HG03103 (cell line): ENCODE measurements at regions not wholly inside any gene's neighbourhood (a gene's known extent, or its start where the extent isn't known, plus 50 kb on each side); places are given as distances from the start of the nearest gene placed in this dataset.
"Not testable (repeated sequence)": the region's sequence is repeated elsewhere in the genome, so short reads cannot be mapped to it uniquely, and the experiment has no call there.

ENCODE experiments used
- ATAC-seq: cut with Tn5 transposase; IDR thresholded peaks from one replicate; pipeline ENCODE4 v1.9.1; 2021; ENCODE audit warnings: low read depth; ENCODE audit not compliant: unreplicated experiment

DNA sequence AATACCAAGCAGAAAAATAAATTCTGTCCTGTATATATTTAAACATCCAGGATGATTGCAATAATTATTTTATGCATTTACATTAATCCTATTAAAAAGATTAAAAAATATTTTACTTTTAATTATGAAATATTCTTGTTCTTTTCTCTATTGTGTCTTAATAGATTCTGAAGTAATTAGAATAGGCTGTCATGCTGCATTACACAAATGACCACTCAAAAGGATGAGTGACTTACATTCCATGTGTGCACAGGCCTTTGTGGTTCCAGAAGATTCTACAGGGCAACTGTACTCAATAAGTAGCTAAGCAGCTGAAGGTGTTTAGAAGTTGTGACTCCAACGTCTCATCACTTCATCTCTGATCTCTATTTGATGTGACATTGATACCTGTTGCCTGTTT, 745.9 kb upstream of the CCDC179 start:
- ATAC-seq: no peak

DNA sequence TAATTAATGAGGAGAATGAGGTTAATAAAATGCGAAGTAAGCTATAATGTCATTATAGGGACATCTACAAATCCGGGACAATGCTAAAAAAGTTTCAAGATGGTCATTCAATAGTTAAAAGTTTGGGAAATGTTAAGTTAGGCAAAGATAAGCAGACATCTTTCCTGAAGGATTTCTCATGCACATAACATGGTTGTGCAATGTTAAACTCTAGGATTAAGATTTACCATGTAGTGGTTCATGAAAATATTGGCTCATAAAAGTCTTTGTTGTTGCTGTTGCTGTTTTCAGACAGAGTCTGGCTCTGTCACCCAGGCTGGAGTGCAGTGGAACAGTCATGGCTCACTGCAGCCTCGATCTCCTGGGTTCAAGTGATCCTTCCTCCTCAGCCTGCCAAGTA, 751.5 kb upstream of the CCDC179 start:
- no peak for ATAC-seq

DNA sequence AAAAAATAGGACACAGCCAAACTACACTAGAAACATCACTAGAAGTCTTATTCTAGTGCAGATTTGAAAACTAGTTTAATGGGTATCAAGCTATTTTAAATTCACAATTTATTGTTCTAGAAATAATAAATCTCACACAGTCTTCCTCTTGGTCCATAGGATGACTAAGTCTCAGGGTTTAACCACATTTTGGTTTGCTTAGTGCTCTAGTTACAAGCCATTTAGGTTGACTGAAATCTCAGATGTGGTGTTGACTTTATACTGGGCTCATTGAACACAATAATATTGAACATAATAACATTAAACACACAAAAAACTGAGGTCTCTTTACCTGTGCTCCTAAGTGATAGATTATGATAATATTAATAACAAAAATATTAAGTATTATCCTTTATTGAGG, 760.3 kb upstream of the CCDC179 start:
- ATAC-seq: no peak

DNA sequence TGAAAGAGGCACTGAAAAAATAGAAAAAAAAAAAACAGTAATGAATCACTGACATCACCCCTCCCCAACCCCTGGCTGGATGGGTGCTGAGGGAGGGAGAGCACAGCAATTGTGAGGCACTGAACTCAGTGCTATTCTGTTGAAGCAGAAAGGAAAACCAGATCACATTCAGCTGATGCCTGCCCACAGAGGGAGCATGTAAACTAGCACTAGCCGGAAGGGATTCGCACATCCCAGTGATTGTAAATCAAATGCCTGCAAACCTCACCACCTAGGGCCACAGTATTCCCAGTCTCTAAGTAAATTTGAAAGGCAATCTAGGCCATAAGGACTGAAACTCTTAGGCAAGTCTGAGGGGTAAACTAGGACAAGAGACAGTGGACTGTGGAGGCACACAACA, 772.0 kb upstream of the CCDC179 start:
- ATAC-seq: no peak

DNA sequence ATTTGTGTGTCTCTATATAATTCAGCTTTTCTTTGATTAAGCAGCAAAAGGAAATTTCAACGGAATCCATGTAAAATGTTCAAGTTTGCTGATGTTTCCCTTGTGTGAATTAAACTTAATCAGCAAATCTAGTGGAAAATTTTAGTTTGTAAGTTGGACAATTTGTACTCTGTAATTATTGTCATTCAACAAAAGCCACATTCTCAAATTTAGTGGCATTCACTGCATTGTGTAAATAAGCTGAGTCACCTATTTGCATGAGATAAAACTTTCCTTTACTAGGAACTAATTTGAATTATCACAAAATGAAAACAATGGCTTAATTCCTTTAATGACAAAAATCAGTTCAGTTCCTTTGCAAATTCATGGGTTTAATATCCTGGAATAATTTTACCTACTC, 784.2 kb upstream of the CCDC179 start:
- ATAC-seq: no peak

DNA sequence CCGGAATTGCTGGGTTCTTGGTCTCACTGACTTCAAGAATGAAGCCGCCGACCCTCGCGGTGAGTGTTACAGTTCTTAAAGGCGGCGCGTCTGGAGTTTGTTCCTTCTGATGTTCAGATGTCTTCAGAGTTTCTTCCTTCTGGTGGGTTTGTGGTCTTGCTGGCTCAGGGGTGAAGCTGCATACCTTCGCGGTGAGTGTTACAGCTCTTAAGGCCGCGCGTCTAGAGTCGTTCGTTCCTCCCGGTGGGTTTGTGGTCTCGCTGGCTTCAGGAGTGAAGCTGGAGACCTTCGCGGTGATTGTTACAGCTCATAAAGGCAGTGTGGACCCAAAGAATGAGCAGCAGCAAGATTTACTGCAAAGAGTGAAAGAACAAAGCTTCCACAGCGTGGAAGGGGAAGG, 792.1 kb upstream of the CCDC179 start:
- ATAC-seq: not testable (repeated sequence)

DNA sequence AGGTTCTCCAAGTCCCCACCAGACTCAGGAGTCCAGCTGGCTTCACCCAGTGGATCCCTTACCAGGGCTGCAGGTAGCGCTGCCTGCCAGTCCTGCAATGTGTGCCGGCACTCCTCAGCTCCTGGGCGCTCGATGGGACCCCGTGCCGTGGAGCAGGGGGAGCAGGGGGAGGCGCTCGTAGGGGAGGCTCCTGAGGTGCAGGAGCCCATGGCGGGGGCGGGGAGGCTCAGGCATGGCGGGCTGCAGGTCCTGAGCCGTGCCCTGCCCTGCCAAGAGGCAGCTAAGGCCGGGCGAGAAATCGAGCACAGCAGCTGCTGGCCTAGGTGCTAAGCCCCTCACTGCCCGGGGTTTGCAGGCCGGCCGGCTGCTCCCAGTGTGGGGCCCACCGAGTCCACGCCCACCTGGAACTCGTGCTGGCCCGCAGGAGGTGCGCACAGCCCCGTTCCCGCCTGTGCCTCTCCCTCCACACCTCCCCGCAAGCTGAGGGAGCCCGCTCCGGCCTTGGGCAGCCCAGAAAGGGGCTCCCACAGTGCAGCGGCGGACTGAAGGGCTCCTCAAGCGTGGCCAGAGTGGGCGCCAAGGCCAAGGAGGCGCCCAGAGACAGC, 792.9 kb upstream of the CCDC179 start:
- ATAC-seq: no peak

DNA sequence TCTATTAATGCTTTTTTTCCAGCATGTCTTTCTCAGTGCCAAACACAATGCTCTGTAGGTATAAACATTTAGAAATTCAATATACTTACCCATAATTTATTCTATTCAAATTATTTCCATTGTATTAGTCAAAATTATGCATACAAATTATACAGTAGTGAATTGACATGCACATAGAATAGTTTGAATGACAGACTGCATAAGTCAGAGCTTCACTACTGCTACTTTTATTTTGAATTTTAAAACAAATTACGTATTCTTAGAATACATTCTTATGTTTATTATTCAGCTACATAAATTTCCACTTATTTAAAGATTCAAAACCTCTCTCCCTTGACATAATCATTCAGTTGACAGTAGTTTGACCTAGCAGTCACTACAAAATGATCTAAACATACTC, 808.0 kb upstream of the CCDC179 start:
- ATAC-seq: no peak

DNA sequence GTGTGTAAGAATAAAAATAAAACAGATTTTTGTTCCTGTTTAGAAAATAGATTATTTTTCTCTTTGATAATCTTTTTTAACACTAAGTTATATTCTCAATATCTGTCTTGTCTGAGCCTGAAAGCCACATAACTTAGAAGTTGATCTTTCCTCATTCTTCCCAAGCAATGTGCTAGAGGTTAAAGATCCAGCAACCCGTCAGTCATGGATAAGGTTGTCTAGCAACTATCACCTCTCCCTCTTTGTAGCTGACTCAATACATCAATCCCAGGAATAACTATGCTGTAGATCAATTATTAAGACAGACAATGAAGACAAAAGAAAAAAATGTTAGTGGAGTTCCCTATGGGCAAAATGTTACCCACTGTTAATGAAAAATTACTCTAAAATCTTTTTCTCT, 813.1 kb upstream of the CCDC179 start:
- no peak for ATAC-seq

DNA sequence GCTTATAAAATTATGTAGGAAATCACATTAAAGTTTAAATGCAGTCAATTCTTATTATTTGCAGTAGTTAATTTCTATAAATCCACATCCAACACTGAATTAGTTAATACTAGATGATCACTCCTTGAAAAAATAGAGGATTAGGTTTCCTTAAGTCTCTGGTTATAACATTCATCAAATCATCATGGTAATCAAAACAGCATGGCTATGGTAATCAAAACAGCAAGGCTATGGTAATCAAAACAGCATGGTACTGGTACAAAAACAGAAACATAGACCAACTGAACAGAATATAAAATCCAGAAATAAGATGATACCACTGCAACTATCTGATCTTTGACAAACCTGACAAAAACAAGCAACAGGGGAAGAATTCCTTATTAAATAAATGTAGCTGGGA, 814.6 kb upstream of the CCDC179 start:
- no peak for ATAC-seq

DNA sequence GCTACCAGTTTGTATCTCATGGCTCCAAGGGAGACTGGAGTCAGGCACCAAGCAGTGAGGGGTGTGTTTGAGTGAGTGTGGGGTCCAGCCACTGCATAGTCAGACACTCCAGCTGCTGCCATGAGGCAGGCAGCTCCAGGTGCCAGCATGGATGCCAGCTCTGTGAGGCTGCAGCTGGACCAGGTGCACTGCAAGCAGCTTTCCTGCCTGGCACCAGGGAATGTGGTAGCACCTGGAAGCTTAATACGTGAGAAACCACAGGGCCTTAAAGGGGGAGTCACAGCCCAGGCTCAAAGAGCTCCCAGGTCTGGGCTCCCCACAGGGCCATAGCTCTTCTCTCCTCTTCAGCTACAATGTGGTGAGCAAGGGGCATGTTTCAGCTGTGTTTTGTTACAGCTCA, 817.8 kb upstream of the LUZP2 start:
- ATAC-seq: no peak

DNA sequence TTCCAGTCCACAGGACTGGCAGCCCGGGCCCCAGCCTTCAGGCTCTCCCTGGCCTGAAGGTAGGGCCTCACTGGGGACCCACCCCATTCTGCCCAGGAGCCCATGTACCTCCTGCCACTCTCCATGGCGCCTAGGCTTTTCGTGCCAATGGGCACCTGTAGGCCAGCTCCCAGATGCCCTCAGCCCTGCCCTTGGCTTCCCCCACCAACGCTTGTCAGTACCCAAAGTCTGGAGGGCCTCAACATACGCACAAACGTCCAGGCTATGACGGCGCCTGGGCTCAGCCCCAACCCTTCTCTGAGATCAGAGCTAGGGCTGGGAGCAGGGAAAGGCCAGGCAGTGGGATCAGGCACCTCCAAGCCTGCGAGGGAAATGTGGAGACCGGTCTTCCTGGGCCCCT, 816.9 kb upstream of the LUZP2 start:
- no peak for ATAC-seq

DNA sequence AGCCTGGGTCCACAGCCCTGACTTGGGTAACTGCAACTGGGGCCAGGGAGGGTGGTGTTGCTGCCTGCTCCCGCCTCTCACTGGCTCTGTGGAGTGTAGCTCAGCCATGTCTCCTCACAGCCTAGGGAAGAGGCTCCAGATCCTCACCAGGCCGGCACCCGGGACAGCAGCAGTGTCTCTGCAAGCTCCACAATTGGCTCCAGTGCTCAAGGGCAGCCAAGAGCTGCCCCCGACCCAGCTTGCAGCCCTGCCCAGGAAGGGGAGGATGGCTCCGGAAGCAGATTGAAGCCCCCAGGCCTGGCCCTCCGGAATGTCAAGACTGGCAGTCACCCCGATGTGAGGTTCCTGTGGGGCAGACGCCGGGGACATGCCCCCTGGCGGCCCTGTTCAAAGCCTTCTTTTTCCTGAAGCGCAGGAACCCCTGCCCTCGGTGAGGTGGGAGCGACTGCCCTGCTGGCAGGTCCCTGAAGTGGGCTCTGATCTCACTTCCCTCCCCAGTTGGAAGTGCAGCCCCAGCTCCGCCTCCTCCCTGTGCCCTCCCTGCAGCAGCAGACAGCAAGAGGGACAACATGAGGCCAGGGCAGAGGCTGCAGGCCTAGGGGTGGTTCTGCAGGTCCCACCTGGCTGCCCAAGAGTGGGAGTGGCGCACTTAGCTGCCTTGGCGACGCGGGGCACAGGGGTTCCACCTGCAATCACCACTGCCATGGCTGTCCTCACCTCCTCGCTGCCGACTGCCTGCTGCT, 816.2 kb upstream of the LUZP2 start:
- ATAC-seq: no peak

DNA sequence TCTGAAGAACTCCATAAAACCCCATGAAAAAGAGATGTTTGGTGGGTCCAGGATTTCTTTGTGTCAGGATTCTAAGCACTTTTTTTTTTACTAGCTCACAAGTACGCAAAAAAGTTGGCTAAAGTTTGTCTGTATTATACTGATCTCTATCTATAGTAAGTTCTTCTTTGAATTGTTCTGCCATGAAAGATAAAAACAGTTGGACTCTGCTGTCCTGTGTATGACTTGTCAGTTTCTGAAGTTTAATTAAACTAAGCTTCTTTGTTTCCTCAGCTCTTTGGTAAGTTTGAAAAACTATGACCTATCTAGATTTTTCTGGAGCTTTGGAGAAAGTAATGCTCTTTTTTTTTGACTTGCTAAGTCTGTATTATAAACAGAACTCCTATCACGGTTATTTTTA, 812.2 kb upstream of the LUZP2 start:
- ATAC-seq: no peak

DNA sequence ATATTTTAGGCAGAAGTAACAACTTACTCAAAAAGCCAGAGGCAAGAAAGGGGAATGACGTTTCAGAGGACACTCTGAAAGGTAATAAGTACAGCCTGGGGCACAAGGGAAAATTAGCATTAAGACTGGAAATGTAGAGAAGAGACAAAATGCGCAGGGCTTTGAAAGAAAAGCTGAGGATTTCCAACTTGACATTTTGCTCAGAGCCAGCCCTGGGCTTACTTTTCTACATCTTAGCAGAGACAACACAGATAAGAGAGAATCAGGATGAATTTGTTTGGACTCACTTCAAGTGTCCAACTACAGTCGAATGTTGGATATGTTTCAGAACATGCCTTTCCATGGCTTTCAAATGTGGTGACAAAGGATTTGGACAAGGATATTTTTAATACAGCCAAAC, 808.9 kb upstream of the LUZP2 start:
- ATAC-seq: no peak

DNA sequence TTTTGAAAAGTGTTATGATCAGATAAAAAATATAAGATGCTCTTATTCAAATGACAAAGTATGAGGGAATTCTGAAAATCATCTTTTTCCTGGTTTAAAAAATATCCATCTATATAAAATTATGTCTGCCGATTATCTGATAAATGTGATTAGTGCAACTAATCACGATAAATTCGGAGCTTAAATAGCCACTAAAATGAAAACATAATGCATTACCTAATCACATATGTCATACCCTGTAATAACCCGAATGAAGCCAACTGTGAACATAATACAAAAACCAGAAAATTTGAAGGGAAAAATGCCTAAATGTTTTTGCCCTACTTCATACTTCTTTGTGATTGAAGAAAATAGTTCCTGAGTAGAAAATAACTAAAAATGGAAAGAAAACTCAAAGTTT, 808.4 kb upstream of the LUZP2 start:
- ATAC-seq: no peak

DNA sequence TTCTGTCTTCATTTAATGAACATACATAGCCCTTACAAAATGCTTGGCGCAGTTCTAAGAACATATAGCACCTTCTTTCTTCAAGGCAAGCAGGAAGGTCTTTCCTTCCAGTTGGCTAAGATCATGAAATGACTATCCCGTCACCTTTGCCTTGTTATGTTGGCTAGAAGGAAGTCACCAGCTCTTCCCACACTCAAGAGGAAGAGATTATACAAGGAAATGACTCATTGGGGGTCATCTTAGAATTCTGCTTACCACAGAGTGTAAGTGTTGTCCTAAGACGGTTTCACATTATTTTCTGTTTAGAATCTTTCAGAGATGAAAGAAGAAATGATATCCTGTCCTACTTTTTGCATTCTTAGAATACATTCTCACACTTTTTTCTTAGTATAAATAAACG, 808.0 kb upstream of the LUZP2 start:
- ATAC-seq: no peak

DNA sequence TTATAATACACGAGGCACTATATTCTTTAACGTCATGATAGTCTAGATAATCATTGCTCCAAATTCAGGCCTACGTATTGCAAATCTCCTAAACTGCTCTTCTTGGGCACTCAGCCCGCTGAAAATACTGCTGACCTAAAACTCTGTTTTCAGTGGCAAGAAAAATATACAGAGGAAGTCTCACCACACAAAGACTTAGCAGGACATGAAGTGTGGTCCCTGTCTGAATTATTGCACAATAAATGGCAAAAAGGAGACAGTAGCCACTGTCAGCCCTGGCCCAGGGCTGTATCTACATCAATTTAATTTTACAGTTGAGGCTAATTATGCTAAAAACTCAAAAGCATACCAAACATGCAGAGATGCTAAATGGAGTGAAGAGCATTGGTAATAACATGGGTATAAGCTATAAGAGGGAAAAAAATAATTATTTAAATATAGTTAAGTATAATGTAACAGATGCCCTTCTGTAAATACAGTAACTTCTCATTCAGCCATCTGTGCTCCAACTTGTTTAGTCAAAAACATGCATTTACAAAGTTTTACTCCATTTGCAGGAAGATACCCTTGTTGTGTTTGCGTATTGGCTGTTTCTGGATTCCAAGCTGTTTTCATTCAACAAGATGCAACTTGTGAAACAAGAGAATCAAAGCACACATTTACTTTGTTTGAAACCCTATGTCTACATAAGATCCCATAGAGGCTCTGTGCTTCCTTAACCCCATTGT, 800.0 kb upstream of the LUZP2 start:
- no peak for ATAC-seq

DNA sequence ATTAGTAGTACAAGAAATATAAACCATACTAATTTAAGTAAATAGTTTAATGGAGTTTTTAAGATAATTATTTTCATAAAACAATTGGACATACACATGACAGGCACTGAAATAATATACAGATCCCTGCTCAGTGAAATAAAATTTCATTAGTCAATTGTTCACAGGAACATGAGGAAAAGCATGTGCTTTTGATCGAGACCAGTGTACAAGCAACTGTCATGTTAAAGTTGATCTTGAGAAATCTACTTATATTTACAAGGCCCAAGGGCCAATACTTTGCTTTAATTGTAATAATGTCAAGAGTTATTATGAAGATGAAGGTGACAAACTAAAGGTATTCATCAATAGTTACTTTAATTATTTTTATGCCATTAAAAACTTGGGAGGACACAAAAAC, 792.7 kb upstream of the LUZP2 start:
- no peak for ATAC-seq

DNA sequence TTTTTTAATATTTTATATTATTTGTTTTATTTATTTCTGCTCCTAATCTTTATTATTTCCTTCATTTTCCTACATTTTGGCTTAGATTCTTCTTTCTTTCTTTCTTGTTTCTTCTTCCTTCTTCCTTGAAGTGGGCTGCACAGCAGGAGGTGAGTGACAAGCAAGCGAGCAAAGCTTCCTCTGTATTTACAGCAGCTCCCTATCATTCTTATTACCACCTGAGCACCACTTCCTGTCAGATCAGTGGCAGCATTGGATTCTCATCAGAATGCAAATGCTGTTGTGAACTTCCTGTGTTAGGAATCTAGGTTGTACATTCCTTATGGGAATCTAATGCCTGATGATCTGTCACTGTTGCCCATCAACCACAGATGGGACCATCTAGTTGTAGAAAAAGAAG, 784.9 kb upstream of the LUZP2 start:
- ATAC-seq: no peak

DNA sequence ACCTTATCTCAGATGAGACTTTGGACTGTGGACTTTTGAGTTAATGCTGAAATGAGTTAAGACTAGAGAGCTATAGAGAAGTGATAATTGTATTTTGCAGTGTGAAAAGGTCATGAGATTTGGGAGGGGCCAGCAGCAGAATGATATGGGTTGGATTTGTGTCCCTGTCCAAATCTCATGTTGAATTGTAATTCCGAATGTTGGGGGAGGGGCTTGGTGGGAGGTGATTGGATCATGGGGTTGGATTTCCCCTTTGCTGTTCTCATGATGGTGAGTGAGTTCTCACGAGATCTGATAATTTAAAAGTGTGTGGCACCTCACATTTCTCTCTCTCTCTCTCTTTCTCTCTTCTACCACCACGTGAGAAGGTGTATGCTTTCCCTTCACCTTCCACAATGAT, 777.8 kb upstream of the LUZP2 start:
- ATAC-seq: no peak

DNA sequence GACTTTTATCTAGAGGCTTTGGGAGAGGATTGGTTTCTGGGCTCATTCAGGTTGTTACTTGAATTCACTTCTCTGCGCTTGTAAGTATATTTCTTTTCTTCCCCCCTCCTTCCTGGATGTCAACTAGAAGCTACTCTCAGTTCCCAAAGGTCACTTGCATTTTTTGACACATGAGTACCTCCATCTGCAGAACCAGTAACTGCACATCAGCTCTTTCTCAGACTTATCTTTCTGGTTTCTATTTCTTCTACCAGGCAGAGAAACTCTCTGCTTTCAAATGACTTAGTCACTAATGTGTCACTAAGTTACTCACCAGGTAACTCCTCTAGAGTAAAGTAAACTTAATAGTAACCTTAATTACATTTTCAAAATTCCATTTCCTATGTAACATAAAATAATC, 773.0 kb upstream of the LUZP2 start:
- ATAC-seq: no peak
